B cell (primary cell): ENCODE measurements at regions not wholly inside any gene's neighbourhood (a gene's known extent, or its start where the extent isn't known, plus 50 kb on each side); places are given as distances from the start of the nearest gene placed in this dataset.

Experiments used
- ATAC-seq: fragments of 200-7000 bp; cut with Tn5 transposase; one replicate; pipeline ENCODE4 v1.10.0; 2021; ENCODE audit warnings: low read depth, mild to moderate bottlenecking, moderate number of reproducible peaks, moderate library complexity
- CTCF ChIA-PET: fragments of 350-600 bp; sonication (Branson Sonifier 250); formaldehyde crosslinking; loops from one replicate; lab custom pipeline; 2021; ENCODE audit warnings: antibody characterized with exemption, inconsistent platforms; lab: Charles Lee
- POLR2A ChIA-PET: fragments of 350-600 bp; sonication (Branson Sonifier 250); formaldehyde crosslinking; loops from one replicate; lab custom pipeline; 2021; ENCODE audit warnings: antibody characterized with exemption; lab: Charles Lee
- DNase-seq: peaks from one replicate; pipeline ENCODE4 v3.0.0; 2013
- H2AFZ ChIP-seq: 2 replicates; pipeline ENCODE4 v1.6.1; 2012; ENCODE audit warnings: mild to moderate bottlenecking, low read depth, low read length; ENCODE audit not compliant: insufficient read depth, poor library complexity, severe bottlenecking
- H3K27ac ChIP-seq, 2 donors: 1 replicate in 1 of 2; 2 replicates in 1 of 2; pipeline ENCODE4 v1.5.1; 2012 to 2013; ENCODE audit warnings: low read length in 2 of 2, mild to moderate bottlenecking in 2 of 2, moderate library complexity in 1 of 2
- H3K27me3 ChIP-seq, 4 experiments: fragments of 200-600 bp in 1 of 4; sonication (generic) in 1 of 4; replicated peaks in 1 of 4; 1 replicate in 2 of 4; 2 replicates in 2 of 4; pipeline versions ENCODE4 v1.6.1 to v1.7.0; 2013 to 2016; ENCODE audit warnings: low read length in 3 of 4, mild to moderate bottlenecking in 2 of 4, mixed read lengths in 1 of 4, moderate library complexity in 1 of 4; ENCODE audit not compliant: insufficient read depth in 4 of 4, control insufficient read depth in 3 of 4; ENCODE audit errors: control extremely low read depth in 1 of 4
- H3K36me3 ChIP-seq, 2 experiments: replicated peaks in 1 of 2; 1 replicate in 1 of 2; 2 replicates in 1 of 2; pipeline versions ENCODE4 v1.6.1 to v1.7.1; 2013; ENCODE audit warnings: low read length in 1 of 2; ENCODE audit not compliant: insufficient read depth in 2 of 2, control insufficient read depth in 1 of 2; ENCODE audit errors: control extremely low read depth in 1 of 2, extremely low read depth in 1 of 2
- H3K4me1 ChIP-seq, 2 donors: fragments of 200-600 bp in 1 of 2; sonication (generic) in 1 of 2; 1 replicate in 1 of 2; 2 replicates in 1 of 2; pipeline versions ENCODE4 v1.5.1 to v1.6.1; 2013 to 2017; ENCODE audit warnings: low read length in 2 of 2; ENCODE audit not compliant: control insufficient read depth in 2 of 2, insufficient read depth in 2 of 2
- H3K4me2 ChIP-seq: replicated peaks from 2 replicates; pipeline ENCODE3; 2012; ENCODE audit warnings: mild to moderate bottlenecking, low read depth, low read length; ENCODE audit not compliant: poor library complexity, severe bottlenecking
- H3K4me3 ChIP-seq, 5 experiments: fragments of 200-600 bp in 1 of 5; sonication (generic) in 1 of 5; 1 replicate in 3 of 5; 2 replicates in 2 of 5; pipeline versions ENCODE4 v1.5.1 to v1.7.0; 2011 to 2016; ENCODE audit warnings: low read length in 4 of 5, mild to moderate bottlenecking in 4 of 5, low read depth in 2 of 5, control low read depth in 1 of 5, moderate library complexity in 1 of 5; ENCODE audit not compliant: insufficient read depth in 1 of 5; ENCODE audit errors: control extremely low read depth in 1 of 5, extremely low read depth in 1 of 5
- H3K79me2 ChIP-seq: fragments of 200-600 bp; sonication (generic); one replicate; pipeline ENCODE4 v1.6.0; 2016; ENCODE audit warnings: low read length; ENCODE audit not compliant: control insufficient read depth, insufficient read depth
- H3K9ac ChIP-seq: fragments of 200-600 bp; sonication (generic); 2 replicates; pipeline ENCODE4 v1.6.1; 2017; ENCODE audit warnings: mild to moderate bottlenecking, low read length, moderate library complexity
- H3K9me3 ChIP-seq, 3 donors: one replicate each; pipeline versions ENCODE4 v1.6.1 to v1.7.1; 2013; ENCODE audit warnings: low read length in 2 of 3; ENCODE audit not compliant: control insufficient read depth in 2 of 3, insufficient read depth in 1 of 3; ENCODE audit errors: control extremely low read depth in 1 of 3
- H4K20me1 ChIP-seq: 2 replicates; pipeline ENCODE4 v1.6.0; 2012; ENCODE audit warnings: mild to moderate bottlenecking, low read length; ENCODE audit not compliant: insufficient read depth, control insufficient read depth, poor library complexity, severe bottlenecking
- H3K27ac Mint-ChIP-seq: one replicate; pipeline ENCODE4 v1.8.0; 2021; ENCODE audit warnings: mixed read lengths
- H3K27me3 Mint-ChIP-seq: one replicate; pipeline ENCODE4 v1.8.0; 2021; ENCODE audit warnings: mixed read lengths
- H3K4me1 Mint-ChIP-seq: one replicate; pipeline ENCODE4 v1.8.0; 2021; ENCODE audit warnings: mixed read lengths
- H3K4me3 Mint-ChIP-seq: one replicate; pipeline ENCODE4 v1.8.0; 2021; ENCODE audit warnings: mixed read lengths
- H3K9me3 Mint-ChIP-seq: one replicate; pipeline ENCODE4 v1.8.0; 2022; ENCODE audit warnings: mixed read lengths; ENCODE audit not compliant: insufficient read depth
- EZH2 ChIP-seq: IDR thresholded peaks from 2 replicates; pipeline ENCODE4 v1.6.1; 2012; ENCODE audit warnings: borderline replicate concordance, low read depth, mild to moderate bottlenecking, moderate library complexity, low read length; ENCODE audit not compliant: insufficient read depth, poor library complexity, severe bottlenecking
- WGBS: methylation state at CpG from one replicate; pipeline ENCODE4 v1.1.5; 2013; ENCODE audit warnings: missing lambda C conversion rate; ENCODE audit not compliant: insufficient coverage; 5-methylcytosine and 5-hydroxymethylcytosine counted together
- intact Hi-C: fragments of 100-400 bp; cut with micrococcal nuclease; formaldehyde crosslinking; loops from one replicate; pipeline ENCODE4 v1.10.0; 2022
- TF ChIP-seq, protein P1 (sequence below): fragments of 200-600 bp; IDR thresholded peaks from one replicate; pipeline ENCODE4 v1.8.0; 2022; ENCODE audit warnings: antibody characterized with exemption, mild to moderate bottlenecking

- H3K9me3 ChIP-seq, result no peaks in the 10 kb centered on the region
- H3K9me3 Mint-ChIP-seq, result no peaks in the 10 kb centered on the region
- H3K27me3 Mint-ChIP-seq, result peaks cover 5% of the 10 kb centered on the region
- TF ChIP-seq EZH2, result no peak
- TF ChIP-seq, protein P1, sequence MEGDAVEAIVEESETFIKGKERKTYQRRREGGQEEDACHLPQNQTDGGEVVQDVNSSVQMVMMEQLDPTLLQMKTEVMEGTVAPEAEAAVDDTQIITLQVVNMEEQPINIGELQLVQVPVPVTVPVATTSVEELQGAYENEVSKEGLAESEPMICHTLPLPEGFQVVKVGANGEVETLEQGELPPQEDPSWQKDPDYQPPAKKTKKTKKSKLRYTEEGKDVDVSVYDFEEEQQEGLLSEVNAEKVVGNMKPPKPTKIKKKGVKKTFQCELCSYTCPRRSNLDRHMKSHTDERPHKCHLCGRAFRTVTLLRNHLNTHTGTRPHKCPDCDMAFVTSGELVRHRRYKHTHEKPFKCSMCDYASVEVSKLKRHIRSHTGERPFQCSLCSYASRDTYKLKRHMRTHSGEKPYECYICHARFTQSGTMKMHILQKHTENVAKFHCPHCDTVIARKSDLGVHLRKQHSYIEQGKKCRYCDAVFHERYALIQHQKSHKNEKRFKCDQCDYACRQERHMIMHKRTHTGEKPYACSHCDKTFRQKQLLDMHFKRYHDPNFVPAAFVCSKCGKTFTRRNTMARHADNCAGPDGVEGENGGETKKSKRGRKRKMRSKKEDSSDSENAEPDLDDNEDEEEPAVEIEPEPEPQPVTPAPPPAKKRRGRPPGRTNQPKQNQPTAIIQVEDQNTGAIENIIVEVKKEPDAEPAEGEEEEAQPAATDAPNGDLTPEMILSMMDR, result no peak
- CTCF ChIA-PET, result no interaction called here
- H2AFZ ChIP-seq, result no peak overlapping the region
- ATAC-seq, result no peak
- POLR2A ChIA-PET, result no interaction called here
- H3K27me3 ChIP-seq, result no peaks in the 10 kb centered on the region
- no peak overlapping the region for H3K4me2 ChIP-seq
- peaks cover 3% of the 10 kb centered on the region for H3K4me1 Mint-ChIP-seq
- intact Hi-C loops, result no loop called here
- no peak overlapping the region for H3K27ac ChIP-seq
- no peaks in the 10 kb centered on the region for H3K4me1 ChIP-seq
- no peak overlapping the region for H3K27ac Mint-ChIP-seq
- H3K4me3 Mint-ChIP-seq, result no peak overlapping the region
- no peaks in the 10 kb centered on the region for H4K20me1 ChIP-seq
- 62% methylated on average over 2 of the region's 9 CpGs for WGBS
- no peaks in the 10 kb centered on the region for H3K79me2 ChIP-seq
- no peak overlapping the region for H3K4me3 ChIP-seq
- no peaks in the 10 kb centered on the region for H3K36me3 ChIP-seq
- DNase-seq, result no peak
- no peak overlapping the region for H3K9ac ChIP-seq
These were observed 644.2 kb downstream of the ZNF674 start for GRCh38 chrX:45900766-45901615.

DNA sequence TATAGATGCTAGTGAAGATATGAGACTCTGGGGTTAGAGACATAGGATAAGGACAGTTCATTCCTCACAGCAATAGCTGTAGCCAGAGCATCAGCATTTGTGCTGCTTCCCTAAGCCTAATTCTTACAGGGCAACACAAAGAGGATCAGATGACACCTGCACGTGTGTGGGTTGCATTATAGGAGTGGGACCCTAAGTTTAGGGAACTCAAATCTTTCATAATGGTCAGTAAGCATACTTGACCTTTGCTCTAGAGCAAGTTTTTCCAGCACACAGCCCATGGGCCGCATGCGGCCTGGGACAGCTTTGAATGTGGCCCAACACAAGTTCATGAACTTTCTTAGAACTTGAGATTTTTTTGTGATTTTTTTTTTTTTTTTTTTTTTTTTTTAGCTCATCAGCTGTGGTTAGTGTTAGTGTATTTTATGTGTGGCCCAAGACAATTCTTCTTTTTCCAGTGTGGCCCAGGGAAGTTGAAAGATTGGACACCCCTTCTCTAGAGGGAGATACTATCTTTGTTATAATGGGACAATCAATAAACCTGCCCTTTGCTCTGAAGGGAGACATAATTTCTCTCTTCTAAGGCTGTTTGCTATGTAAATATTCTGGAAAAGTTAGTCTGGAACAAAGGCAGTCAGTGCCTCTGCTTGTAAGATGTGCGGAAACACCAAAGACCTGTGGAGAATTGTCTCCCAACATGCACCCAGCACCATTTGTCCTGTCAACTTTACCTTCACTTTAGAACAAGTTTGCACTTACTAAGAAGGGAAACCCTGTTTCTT, 650.2 kb downstream of the ZNF674 start:
- no peaks in the 10 kb centered on the region for H3K4me1 Mint-ChIP-seq
- intact Hi-C loops, result no loop called here
- ATAC-seq, result no peak
- Histone ChIP-seq H3K27ac (no peak overlapping the region), H4K20me1 (no peaks in the 10 kb centered on the region), H3K27me3 (no peaks in the 10 kb centered on the region), H2AFZ (no peak overlapping the region), H3K36me3 (no peaks in the 10 kb centered on the region), H3K79me2 (no peaks in the 10 kb centered on the region), H3K4me2 (no peak overlapping the region), H3K9ac (no peak overlapping the region), H3K4me1 (no peaks in the 10 kb centered on the region), H3K4me3 (no peak overlapping the region), H3K9me3 (no peaks in the 10 kb centered on the region)
- WGBS, result no CpG with 5 or more reads among the region's 4 CpGs
- no peak overlapping the region for H3K4me3 Mint-ChIP-seq
- POLR2A ChIA-PET, result no interaction called here
- CTCF ChIA-PET, result no interaction called here
- no peak for DNase-seq
- H3K9me3 Mint-ChIP-seq, result no peaks in the 10 kb centered on the region
- no peak overlapping the region for H3K27ac Mint-ChIP-seq
- TF ChIP-seq, protein P1, result no peak
- no peak for TF ChIP-seq EZH2
- H3K27me3 Mint-ChIP-seq, result no peaks in the 10 kb centered on the region
